ENCODE measurements at regions not wholly inside any gene's neighbourhood (a gene's known extent, or its start where the extent isn't known, plus 50 kb on each side); places are given as distances from the start of the nearest gene placed in this dataset.

GRCh38 chr3:159892801-159893200 is 95.8 kb upstream of the IL12A start (continued):
- TF ChIP-seq REST (IDR thresholded peaks at IDR 0.05; ENCODE audit: unreplicated experiment), result no peak
- TF ChIP-seq CTCF (conservative IDR thresholded peaks at IDR 0.05; ENCODE audit: low read depth in 2 of 2), result no peak
- TF ChIP-seq NANOG (IDR thresholded peaks at IDR 0.05; ENCODE audit: borderline replicate concordance), result no peak
- TF ChIP-seq POLR2AphosphoS5 (IDR thresholded peaks at IDR 0.05; ENCODE audit: low read depth), result no peak
- TF ChIP-seq EZH2phosphoT487 (IDR thresholded peaks at IDR 0.05; ENCODE audit: unreplicated experiment), result no peak
- no peak for TF ChIP-seq JUNB (IDR thresholded peaks at IDR 0.05; ENCODE audit: unreplicated experiment)
- no peak for TF ChIP-seq ZNF331 (CRISPR knock-in tag; IDR thresholded peaks at IDR 0.05; ENCODE audit: low read depth)
- TF ChIP-seq ETS1 (IDR thresholded peaks at IDR 0.05), result no peak

- H3K4me3 Mint-ChIP-seq, result no peak overlapping the region
- H3K27me3 Mint-ChIP-seq (ENCODE audit: insufficient read depth, low read depth, poor library complexity), result no peaks in the 10 kb centered on the region
- no peak for ATAC-seq
- Histone ChIP-seq H3K79me2 (replicated peaks; ENCODE audit: insufficient read depth) (no peaks in the 10 kb centered on the region), H3K36me3 (ENCODE audit: insufficient read depth) (no peaks in the 10 kb centered on the region), H3K4me1 (ENCODE audit: insufficient read depth) (no peaks in the 10 kb centered on the region), H3K4me3 (no peak overlapping the region), H3F3A (replicated peaks; ENCODE audit: low read depth) (no peaks in the 10 kb centered on the region), H3K27me3 (ENCODE audit: insufficient read depth) (no peaks in the 10 kb centered on the region), H4K20me1 (replicated peaks; ENCODE audit: insufficient read depth) (0 out of 2 replicates have a peak, but pooled peaks cover 10% of the 10 kb centered on the region), H3K27ac (ENCODE audit: low read depth) (no peak overlapping the region), H2AFZ (no peak overlapping the region), H3K4me2 (no peak overlapping the region), H3K9me2 (ENCODE audit: insufficient read depth) (no peaks in the 10 kb centered on the region)
- no peak for DNase-seq (ENCODE audit: low spot score)
- H3K27ac Mint-ChIP-seq, result no peak overlapping the region; the same call in 1 of the 2 replicates
- H3K9me3 Mint-ChIP-seq, result no peaks in the 10 kb centered on the region
- peaks cover 15% of the 10 kb centered on the region; the same call in 1 of the 3 replicates for H3K36me3 Mint-ChIP-seq (ENCODE audit: low read depth)
- TF ChIP-seq EZH2phosphoT487 (IDR thresholded peaks at IDR 0.05; ENCODE audit: unreplicated experiment) (no peak), REST (IDR thresholded peaks at IDR 0.05; ENCODE audit: unreplicated experiment) (no peak), CREB1 (CRISPR knock-in tag; IDR thresholded peaks at IDR 0.05; ENCODE audit: low read depth) (no peak), NANOG (IDR thresholded peaks at IDR 0.05; ENCODE audit: borderline replicate concordance) (no peak), STAT1 (IDR thresholded peaks at IDR 0.05; ENCODE audit: unreplicated experiment) (no peak), POLR2AphosphoS5 (IDR thresholded peaks at IDR 0.05; ENCODE audit: low read depth) (no peak), CTCF (conservative IDR thresholded peaks at IDR 0.05; ENCODE audit: low read depth in 2 of 2) (no peak), JUNB (IDR thresholded peaks at IDR 0.05; ENCODE audit: unreplicated experiment) (no peak)
- no peaks in the 10 kb centered on the region for H3K4me1 Mint-ChIP-seq
These were observed 94.2 kb upstream of the IL12A start for GRCh38 chr3:159894386-159894785.
